ENCODE measurements at regions not wholly inside any gene's neighbourhood (a gene's known extent, or its start where the extent isn't known, plus 50 kb on each side); places are given as distances from the start of the nearest gene placed in this dataset.

GRCh38 chr7:142463401-142463850 is 205.6 kb upstream of the PRSS58 start:
- no peak for TF ChIP-seq CTCF (IDR thresholded peaks at IDR 0.05)
- TF ChIP-seq POLR2A (IDR thresholded peaks at IDR 0.05) = no peak

All from tibial nerve (tissue), 3 donors.